Heart right ventricle (tissue), 16 donors: ENCODE measurements at regions not wholly inside any gene's neighbourhood (a gene's known extent, or its start where the extent isn't known, plus 50 kb on each side); places are given as distances from the start of the nearest gene placed in this dataset.

Experiments
- ATAC-seq, 8 donors: fragments of 200-7000 bp; cut with Tn5 transposase; one replicate each; pipeline ENCODE4 v1.9.1; 2020; ENCODE audit warnings: mild to moderate bottlenecking in 8 of 8, moderate library complexity in 8 of 8, moderate number of reproducible peaks in 1 of 8
- DNase-seq, 2 donors: peaks; one replicate each; pipeline ENCODE4 v3.0.0-alpha.2; 2020
- H3K27ac ChIP-seq, 10 donors: fragments of 200-600 bp; sonication (generic) in 2 of 10; one replicate each; pipeline versions ENCODE4 v1.5.0 to v1.8.0; 2020 to 2022; ENCODE audit warnings: mild to moderate bottlenecking in 3 of 10
- H3K27me3 ChIP-seq, 7 donors: fragments of 200-600 bp; one replicate each; pipeline ENCODE4 v1.8.0; 2021 to 2022; ENCODE audit warnings: mild to moderate bottlenecking in 2 of 7
- H3K36me3 ChIP-seq, 9 donors: fragments of 200-600 bp; sonication (generic) in 1 of 9; one replicate each; pipeline versions ENCODE4 v1.5.0 to v1.8.0; 2020 to 2022; ENCODE audit warnings: mild to moderate bottlenecking in 2 of 9
- H3K4me1 ChIP-seq, 9 donors: fragments of 200-600 bp; sonication (generic) in 1 of 9; one replicate each; pipeline versions ENCODE4 v1.5.0 to v1.8.0; 2020 to 2022; ENCODE audit warnings: mild to moderate bottlenecking in 4 of 9
- H3K4me3 ChIP-seq, 10 donors: fragments of 200-600 bp; sonication (generic) in 2 of 10; one replicate each; pipeline versions ENCODE4 v1.5.0 to v1.8.0; 2020 to 2022; ENCODE audit warnings: mild to moderate bottlenecking in 7 of 10, moderate library complexity in 2 of 10
- H3K9me3 ChIP-seq, 11 donors: fragments of 200-600 bp in 10 of 11; sonication (generic) in 2 of 11; one replicate each; pipeline versions ENCODE4 v1.5.0 to v1.8.0; 2013 to 2022; ENCODE audit warnings: mild to moderate bottlenecking in 2 of 11, control low read depth in 1 of 11, moderate library complexity in 1 of 11
- CTCF ChIP-seq, 9 donors: fragments of 200-600 bp; sonication (generic) in 2 of 9; IDR thresholded peaks; one replicate each; pipeline versions ENCODE4 v1.5.0 to v1.8.0; 2021 to 2022; ENCODE audit warnings: antibody characterized with exemption in 9 of 9, mild to moderate bottlenecking in 5 of 9, moderate library complexity in 1 of 9
- WGBS, 2 donors: extraction: QIAGEN DNeasy Blood & Tissue Kit; methylation state at CpG; one replicate each; pipeline ENCODE4 v1.1.7; 2013; ENCODE audit warnings: inconsistent platforms in 1 of 2; 5-methylcytosine and 5-hydroxymethylcytosine counted together
- intact Hi-C, 10 donors: fragments of 100-400 bp; cut with DNase I; formaldehyde crosslinking; loops; one replicate each; pipeline versions ENCODE4 v1.11.1 to v1.14.2; 2022
- donor health status: Arrhythmogenic right ventricular cardiomyopathy.
- donor health status: ischemic (EF 13 %, LVEDD 7.1; RV severe dilation, severe dysfunction).
- donor health status: healthy with polysubstance abuse.
- donor health status: DM: no; HTN: yes; CAD: no.
- donor health status: DM: no; HTN: no; CAD: no.
- donor health status: ischemic (EF 25% LVEDD 6.9; RV normal size, moderate dysfunction).
- donor health status: ischemic (EF 25% LVEDD 5.7; RV mildly dilated, moderate dysfunction).
- donor health status: healthy.
- donor health status: DM: yes; HTN: yes; CAD: no.
- donor health status: Ischemic cardiomyopathy.
- donor health status: ischemic (EF 35%, LVEDD 5.7; RV mildly dilated, moderate dysfunction).
- donor health status: nonischemic (EF 11% LVEDD 7.7; RV severe dilation, severe dysfunction).
- donor health status: DM: yes; HTN: yes; CAD: no.
- donor health status: PGD.
- donor health status: ischemic (EF 29% LVEDD 5.4; RV normal size, mild dysfunction).
- donor health status: nonischemic (EF 23%, LVEDD 6.1; RV moderate dilation, normal function).

GRCh38 chr2:6523476-6523875 is 342.2 kb downstream of the CMPK2 start:
- no peak for TF ChIP-seq CTCF (IDR thresholded peaks at IDR 0.05)
- WGBS, 2 donors, result 69 to 75% methylated on average over 9 of the region's 9 CpGs
- intact Hi-C loops, result no loop called here
- Histone ChIP-seq H3K9me3 (peaks cover 0 to 2% (median 0%) of the 10 kb centered on the region in 11 donors), H3K4me1 (no peaks in the 10 kb centered on the region), H3K36me3 (no peaks in the 10 kb centered on the region), H3K4me3 (no peak overlapping the region), H3K27me3 (peaks cover 0 to 14% (median 0%) of the 10 kb centered on the region in 7 donors), H3K27ac (no peak overlapping the region)
- ATAC-seq (no peak), DNase-seq (no peak)

GRCh38 chr2:6524691-6525474 is 340.8 kb downstream of the CMPK2 start:
- TF ChIP-seq CTCF (IDR thresholded peaks at IDR 0.05), result no peak
- Histone ChIP-seq H3K4me1 (no peaks in the 10 kb centered on the region), H3K27me3 (peaks cover 0 to 14% (median 0%) of the 10 kb centered on the region in 7 donors), H3K27ac (no peak overlapping the region), H3K36me3 (no peaks in the 10 kb centered on the region), H3K4me3 (no peak overlapping the region), H3K9me3 (no peaks in the 10 kb centered on the region)
- intact Hi-C loops, result no loop called here
- DNase-seq (no peak), ATAC-seq (no peak)
- 55 to 57% methylated on average over 13 of the region's 13 CpGs for WGBS, 2 donors

GRCh38 chr2:6525475-6525964 is 340.2 kb downstream of the CMPK2 start:
- DNase-seq, result no peak
- no peak for ATAC-seq
- 75 to 83% methylated on average over 6 of the region's 6 CpGs for WGBS, 2 donors
- Histone ChIP-seq H3K27me3 (peaks cover 0 to 14% (median 0%) of the 10 kb centered on the region in 7 donors), H3K36me3 (no peaks in the 10 kb centered on the region), H3K9me3 (no peaks in the 10 kb centered on the region), H3K4me3 (no peak overlapping the region), H3K27ac (no peak overlapping the region), H3K4me1 (no peaks in the 10 kb centered on the region)
- TF ChIP-seq CTCF (IDR thresholded peaks at IDR 0.05), result no peak
- intact Hi-C loops, result no loop called here

- no peaks in the 10 kb centered on the region for H3K4me1 ChIP-seq
- peaks cover 0 to 14% (median 0%) of the 10 kb centered on the region in 7 donors for H3K27me3 ChIP-seq
- ATAC-seq (no peak), DNase-seq (no peak)
- no peaks in the 10 kb centered on the region for H3K36me3 ChIP-seq
- no peak for TF ChIP-seq CTCF (IDR thresholded peaks at IDR 0.05)
- H3K27ac ChIP-seq, result no peak overlapping the region
- intact Hi-C loops, result no loop called here
- no peaks in the 10 kb centered on the region for H3K9me3 ChIP-seq
- 77 to 82% methylated on average over 6 of the region's 6 CpGs for WGBS, 2 donors
- H3K4me3 ChIP-seq, result no peak overlapping the region
These were observed 339.4 kb downstream of the CMPK2 start for GRCh38 chr2:6526093-6526824.
